ENCODE measurements at regions not wholly inside any gene's neighbourhood (a gene's known extent, or its start where the extent isn't known, plus 50 kb on each side); places are given as distances from the start of the nearest gene placed in this dataset.

- TF ChIP-seq CTCF (IDR thresholded peaks at IDR 0.05; ENCODE audit: unreplicated experiment) = no peak
- intact Hi-C loops (cut with micrococcal nuclease; ENCODE audit: unreplicated experiment) = no loop called here
- no peak overlapping the region for H3K4me3 Mint-ChIP-seq (ENCODE audit: low read depth, unreplicated experiment)
Observed at GRCh38 chr5:72630081-72630480, 122.9 kb upstream of the ZNF366 start.

GRCh38 chr5:72628771-72629371, 121.7 kb upstream of the ZNF366 start:
- DNase-seq = no peak
- no peak overlapping the region for H3K27ac Mint-ChIP-seq (ENCODE audit: unreplicated experiment)
- CTCF ChIA-PET = no interaction called here
- H3K9me3 Mint-ChIP-seq (ENCODE audit: low read depth, unreplicated experiment) = no peaks in the 10 kb centered on the region
- BruUV-seq (replicated peaks) = no TSS peak
- no peaks in the 10 kb centered on the region for H3K4me1 Mint-ChIP-seq (ENCODE audit: low read depth, unreplicated experiment)
- H3K36me3 Mint-ChIP-seq (ENCODE audit: insufficient read depth, unreplicated experiment) = no peaks in the 10 kb centered on the region
- H3K27me3 Mint-ChIP-seq (ENCODE audit: unreplicated experiment) = peaks cover 20% of the 10 kb centered on the region
- intact Hi-C loops (cut with micrococcal nuclease; ENCODE audit: unreplicated experiment) = no loop called here
- H3K4me3 Mint-ChIP-seq (ENCODE audit: low read depth, unreplicated experiment) = no peak overlapping the region
- no peak for TF ChIP-seq CTCF (IDR thresholded peaks at IDR 0.05; ENCODE audit: unreplicated experiment)

More at GRCh38 chr5:72630081-72630480, 122.9 kb upstream of the ZNF366 start:
- Mint-ChIP-seq H3K9me3 (ENCODE audit: low read depth, unreplicated experiment) (no peaks in the 10 kb centered on the region), H3K36me3 (ENCODE audit: insufficient read depth, unreplicated experiment) (no peaks in the 10 kb centered on the region), H3K27ac (ENCODE audit: unreplicated experiment) (no peak overlapping the region), H3K4me1 (ENCODE audit: low read depth, unreplicated experiment) (no peaks in the 10 kb centered on the region), H3K27me3 (ENCODE audit: unreplicated experiment) (peaks cover 8% of the 10 kb centered on the region)
- CTCF ChIA-PET = interaction anchor here (1.5 kb wide), 1 partner anchor 15 kb away, joined by 7 read pairs; no protein-coding TSS in a partner anchor
- no TSS peak for BruUV-seq (replicated peaks)
- DNase-seq = no peak

GRCh38 chr5:72625332-72625731, 118.1 kb upstream of the ZNF366 start:
- no TSS peak for BruUV-seq (replicated peaks)
- Mint-ChIP-seq H3K4me1 (ENCODE audit: low read depth, unreplicated experiment) (no peaks in the 10 kb centered on the region), H3K9me3 (ENCODE audit: low read depth, unreplicated experiment) (no peaks in the 10 kb centered on the region), H3K27me3 (ENCODE audit: unreplicated experiment) (peaks cover 35% of the 10 kb centered on the region), H3K4me3 (ENCODE audit: low read depth, unreplicated experiment) (no peak overlapping the region), H3K36me3 (ENCODE audit: insufficient read depth, unreplicated experiment) (no peaks in the 10 kb centered on the region), H3K27ac (ENCODE audit: unreplicated experiment) (no peak overlapping the region)
- intact Hi-C loops (cut with micrococcal nuclease; ENCODE audit: unreplicated experiment) = no loop called here
- TF ChIP-seq CTCF (IDR thresholded peaks at IDR 0.05; ENCODE audit: unreplicated experiment) = no peak
- CTCF ChIA-PET = no interaction called here
- DNase-seq = no peak

GRCh38 chr5:72624641-72625236, 117.5 kb upstream of the ZNF366 start:
- BruUV-seq (replicated peaks) = no TSS peak
- CTCF ChIA-PET = no interaction called here
- peaks cover 33% of the 10 kb centered on the region for H3K27me3 Mint-ChIP-seq (ENCODE audit: unreplicated experiment)
- DNase-seq = no peak
- no peak overlapping the region for H3K27ac Mint-ChIP-seq (ENCODE audit: unreplicated experiment)
- H3K4me3 Mint-ChIP-seq (ENCODE audit: low read depth, unreplicated experiment) = no peak overlapping the region
- intact Hi-C loops (cut with micrococcal nuclease; ENCODE audit: unreplicated experiment) = no loop called here
- H3K36me3 Mint-ChIP-seq (ENCODE audit: insufficient read depth, unreplicated experiment) = no peaks in the 10 kb centered on the region
- no peak for TF ChIP-seq CTCF (IDR thresholded peaks at IDR 0.05; ENCODE audit: unreplicated experiment)
- H3K4me1 Mint-ChIP-seq (ENCODE audit: low read depth, unreplicated experiment) = no peaks in the 10 kb centered on the region
- no peaks in the 10 kb centered on the region for H3K9me3 Mint-ChIP-seq (ENCODE audit: low read depth, unreplicated experiment)
